CD4-positive, CD25-positive, alpha-beta regulatory T cell (primary cell): ENCODE measurements at regions not wholly inside any gene's neighbourhood (a gene's known extent, or its start where the extent isn't known, plus 50 kb on each side); places are given as distances from the start of the nearest gene placed in this dataset.

Experiments used
- ATAC-seq, 2 donors: fragments of 150-1000 bp; cut with Tn5 transposase; one replicate each; pipeline ENCODE4 v1.10.0; 2021; ENCODE audit warnings: low read depth in 2 of 2, moderate number of reproducible peaks in 2 of 2, moderate library complexity in 1 of 2
- DNase-seq, 3 donors: peaks; one replicate each; pipeline versions ENCODE4 v3.0.0 to v3.0.0-alpha.2; 2012 to 2022; ENCODE audit warnings: mixed read lengths in 1 of 3
- H3K27ac ChIP-seq: one replicate; pipeline ENCODE4 v1.7.0; 2013; ENCODE audit warnings: mild to moderate bottlenecking, low read length; ENCODE audit not compliant: insufficient read depth, poor library complexity, severe bottlenecking
- H3K27me3 ChIP-seq: one replicate; pipeline ENCODE4 v1.7.0; 2013; ENCODE audit warnings: low read length; ENCODE audit not compliant: control insufficient read depth, insufficient read depth
- H3K36me3 ChIP-seq: one replicate; pipeline ENCODE4 v1.7.0; 2013; ENCODE audit warnings: mild to moderate bottlenecking, low read length, moderate library complexity; ENCODE audit not compliant: control insufficient read depth, insufficient read depth
- H3K4me1 ChIP-seq: 2 replicates; pipeline ENCODE4 v1.7.0; 2013; ENCODE audit warnings: mild to moderate bottlenecking, low read length; ENCODE audit not compliant: insufficient read depth, control insufficient read depth, poor library complexity, severe bottlenecking
- H3K4me3 ChIP-seq: one replicate; pipeline ENCODE4 v1.7.0; 2013; ENCODE audit warnings: low read depth, mild to moderate bottlenecking, low read length, moderate library complexity
- H3K9me3 ChIP-seq, 2 experiments: 1 replicate in 1 of 2; 2 replicates in 1 of 2; pipeline ENCODE4 v1.7.0; 2013; ENCODE audit warnings: low read length in 2 of 2, mild to moderate bottlenecking in 1 of 2, moderate library complexity in 1 of 2; ENCODE audit not compliant: control insufficient read depth in 2 of 2
- H3K27ac Mint-ChIP-seq, 3 donors: one replicate each; pipeline ENCODE4 v1.8.0; 2020 to 2022; ENCODE audit warnings: mild to moderate bottlenecking in 3 of 3, mixed read lengths in 3 of 3, moderate library complexity in 2 of 3
- H3K27me3 Mint-ChIP-seq: one replicate; pipeline ENCODE4 v1.8.0; 2022; ENCODE audit warnings: mild to moderate bottlenecking, mixed read lengths
- H3K36me3 Mint-ChIP-seq: one replicate; pipeline ENCODE4 v1.8.0; 2020; ENCODE audit warnings: mixed read lengths
- H3K4me1 Mint-ChIP-seq, 4 donors: one replicate each; pipeline ENCODE4 v1.8.0; 2020 to 2022; ENCODE audit warnings: mixed read lengths in 4 of 4, mild to moderate bottlenecking in 1 of 4
- H3K4me3 Mint-ChIP-seq, 4 donors: one replicate each; pipeline ENCODE4 v1.8.0; 2020 to 2022; ENCODE audit warnings: mild to moderate bottlenecking in 4 of 4, mixed read lengths in 4 of 4, moderate library complexity in 3 of 4
- H3K9me3 Mint-ChIP-seq, 7 donors: one replicate each; pipeline ENCODE4 v1.8.0; 2020 to 2022; ENCODE audit warnings: mixed read lengths in 7 of 7, mild to moderate bottlenecking in 3 of 7, moderate library complexity in 2 of 7

DNA sequence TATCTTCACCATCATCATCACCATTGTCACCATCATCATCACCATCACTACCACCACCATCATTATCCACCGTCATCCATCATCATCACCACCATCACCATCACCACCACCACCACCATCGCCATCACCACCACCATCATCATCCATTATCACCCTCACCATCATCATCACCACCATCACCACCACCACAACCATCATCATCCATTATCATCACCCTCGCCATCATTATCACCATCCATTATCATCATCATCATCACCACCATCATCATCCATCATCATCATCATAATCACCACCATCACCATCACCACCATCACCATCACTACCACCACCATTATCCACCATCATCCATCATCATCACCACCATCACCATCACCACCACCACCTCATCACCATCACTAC is 95.6 kb downstream of the C16orf95 start:
- no peaks in the 10 kb centered on the region for H3K4me1 Mint-ChIP-seq
- H3K27me3 ChIP-seq: no peaks in the 10 kb centered on the region
- H3K27me3 Mint-ChIP-seq: peaks cover 6% of the 10 kb centered on the region
- no peak for ATAC-seq
- H3K4me3 ChIP-seq: no peak overlapping the region
- DNase-seq: no peak
- no peak overlapping the region for H3K27ac Mint-ChIP-seq
- H3K4me3 Mint-ChIP-seq: no peak overlapping the region
- H3K9me3 ChIP-seq: no peaks in the 10 kb centered on the region
- no peaks in the 10 kb centered on the region for H3K36me3 ChIP-seq
- H3K9me3 Mint-ChIP-seq: peaks cover 0 to 6% (median 0%) of the 10 kb centered on the region in 7 donors
- H3K27ac ChIP-seq: no peak overlapping the region
- no peaks in the 10 kb centered on the region for H3K4me1 ChIP-seq
- no peaks in the 10 kb centered on the region for H3K36me3 Mint-ChIP-seq

DNA sequence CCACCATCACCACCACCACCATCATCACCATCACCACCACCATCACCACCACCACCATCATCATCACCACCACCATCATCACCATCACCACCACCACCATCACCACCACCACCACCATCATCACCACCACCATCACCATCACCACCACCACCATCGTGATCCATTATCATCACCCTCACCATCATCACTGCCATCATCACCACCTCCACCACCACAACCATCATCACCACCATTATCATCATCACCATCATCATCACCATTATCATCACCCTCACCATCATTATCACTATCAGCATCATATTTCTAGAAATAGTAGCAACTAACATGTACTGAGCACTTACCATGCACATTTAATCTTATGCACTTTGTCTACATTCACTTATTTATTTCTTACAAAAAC is 94.9 kb downstream of the C16orf95 start:
- Histone ChIP-seq H3K27ac (no peak overlapping the region), H3K4me1 (no peaks in the 10 kb centered on the region), H3K9me3 (no peaks in the 10 kb centered on the region), H3K36me3 (no peaks in the 10 kb centered on the region), H3K27me3 (no peaks in the 10 kb centered on the region), H3K4me3 (no peak overlapping the region)
- peaks cover 6% of the 10 kb centered on the region for H3K27me3 Mint-ChIP-seq
- H3K4me1 Mint-ChIP-seq: no peaks in the 10 kb centered on the region
- no peak overlapping the region for H3K27ac Mint-ChIP-seq
- no peak overlapping the region for H3K4me3 Mint-ChIP-seq
- no peak for DNase-seq
- no peaks in the 10 kb centered on the region for H3K36me3 Mint-ChIP-seq
- H3K9me3 Mint-ChIP-seq: peaks cover 0 to 6% (median 0%) of the 10 kb centered on the region in 7 donors
- no peak for ATAC-seq

DNA sequence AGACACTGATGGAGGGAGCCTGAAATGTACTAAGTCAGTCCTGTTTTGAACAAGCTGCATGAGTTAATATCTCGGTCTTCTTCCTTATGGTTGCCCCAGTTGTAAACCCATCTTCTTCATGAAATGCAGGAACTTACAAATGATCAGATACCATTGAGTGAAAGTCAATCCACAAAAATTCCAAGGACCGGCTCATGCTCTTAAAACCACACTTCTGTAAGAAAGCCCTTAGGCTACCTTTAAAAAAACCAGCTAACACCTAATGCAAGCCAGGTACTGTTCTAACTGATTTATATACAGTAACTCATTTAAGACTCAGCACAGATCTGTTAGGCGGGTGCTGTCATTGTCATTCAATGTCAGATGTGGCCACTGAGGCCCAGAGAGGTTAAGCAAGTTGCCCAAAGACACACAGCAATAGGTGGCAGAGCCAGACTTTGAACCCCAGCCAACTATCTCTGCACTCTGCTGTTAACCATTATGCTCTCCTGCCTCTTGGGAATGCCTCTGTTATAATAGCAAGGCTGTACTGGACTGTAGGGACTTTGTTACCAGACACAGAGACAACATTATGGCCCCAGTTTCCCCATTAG is 93.4 kb downstream of the C16orf95 start:
- Histone ChIP-seq H3K4me1 (no peaks in the 10 kb centered on the region), H3K27ac (no peak overlapping the region), H3K9me3 (no peaks in the 10 kb centered on the region), H3K36me3 (no peaks in the 10 kb centered on the region), H3K4me3 (no peak overlapping the region), H3K27me3 (no peaks in the 10 kb centered on the region)
- ATAC-seq (no peak), DNase-seq (no peak)
- H3K4me3 Mint-ChIP-seq: no peak overlapping the region
- peaks cover 0 to 6% (median 0%) of the 10 kb centered on the region in 7 donors for H3K9me3 Mint-ChIP-seq
- no peaks in the 10 kb centered on the region for H3K36me3 Mint-ChIP-seq
- H3K27me3 Mint-ChIP-seq: peaks cover 6% of the 10 kb centered on the region
- H3K4me1 Mint-ChIP-seq: no peaks in the 10 kb centered on the region
- no peak overlapping the region for H3K27ac Mint-ChIP-seq

DNA sequence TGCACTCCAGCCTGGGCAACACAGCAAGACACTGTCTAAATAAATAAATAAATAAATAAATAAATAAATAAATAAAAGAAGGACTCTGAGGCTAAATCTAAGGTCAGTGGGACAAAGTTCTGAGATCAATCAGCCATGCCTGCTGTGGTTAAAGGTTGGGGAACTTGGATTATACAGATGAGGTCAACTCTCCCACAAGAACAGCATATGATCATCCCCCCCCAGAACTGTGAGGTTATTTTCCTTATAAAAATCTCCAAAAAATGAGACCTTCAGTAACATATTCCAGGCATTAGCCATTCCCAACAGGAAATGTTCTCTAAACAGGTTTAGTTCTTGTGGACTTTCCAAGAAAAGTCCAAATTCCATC is 90.3 kb downstream of the C16orf95 start:
- Histone ChIP-seq H3K36me3 (no peaks in the 10 kb centered on the region), H3K27ac (no peak overlapping the region), H3K4me3 (no peak overlapping the region), H3K27me3 (no peaks in the 10 kb centered on the region), H3K4me1 (no peaks in the 10 kb centered on the region), H3K9me3 (no peaks in the 10 kb centered on the region)
- peaks cover 0 to 5% (median 0%) of the 10 kb centered on the region in 4 donors for H3K4me1 Mint-ChIP-seq
- no peak for ATAC-seq
- peaks cover 14% of the 10 kb centered on the region for H3K27me3 Mint-ChIP-seq
- DNase-seq: no peak
- no peak overlapping the region for H3K4me3 Mint-ChIP-seq
- H3K36me3 Mint-ChIP-seq: no peaks in the 10 kb centered on the region
- H3K9me3 Mint-ChIP-seq: no peaks in the 10 kb centered on the region
- no peak overlapping the region for H3K27ac Mint-ChIP-seq

DNA sequence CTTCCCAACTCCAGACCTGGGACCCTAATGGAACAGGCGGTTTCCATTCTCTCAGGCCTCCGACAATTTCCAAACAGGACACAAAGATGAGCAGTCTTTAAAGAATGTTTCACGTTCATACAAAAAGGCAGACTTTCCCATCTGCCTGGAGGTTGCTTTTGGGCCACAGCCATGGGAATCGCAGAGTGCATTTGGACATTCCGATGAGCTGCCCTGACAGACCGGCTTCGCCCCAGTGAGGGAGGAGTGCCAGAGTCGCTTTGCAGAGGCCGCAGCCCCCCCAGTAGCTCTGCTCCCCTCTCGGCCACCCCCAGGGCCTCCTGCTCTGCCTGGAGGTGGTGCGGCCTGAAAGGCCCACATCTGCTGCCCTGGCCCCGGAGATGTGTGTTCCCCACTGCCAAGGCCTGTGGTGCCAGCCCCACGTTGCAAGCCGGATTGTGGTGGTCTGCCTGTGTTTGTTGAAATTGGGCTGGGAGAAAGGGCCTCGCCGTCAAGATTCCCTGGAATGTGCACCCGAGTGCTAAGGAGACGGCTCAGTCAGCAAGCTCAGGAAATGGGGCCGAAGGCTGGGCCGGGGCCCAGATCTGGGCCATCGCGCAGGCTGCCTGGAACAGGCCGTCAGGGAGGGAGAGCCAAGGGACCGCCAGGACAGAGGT is 89.8 kb downstream of the C16orf95 start:
- Histone ChIP-seq H3K4me1 (no peaks in the 10 kb centered on the region), H3K36me3 (no peaks in the 10 kb centered on the region), H3K27ac (no peak overlapping the region), H3K9me3 (no peaks in the 10 kb centered on the region), H3K4me3 (no peak overlapping the region), H3K27me3 (no peaks in the 10 kb centered on the region)
- ATAC-seq: no peak
- H3K4me1 Mint-ChIP-seq: peaks cover 0 to 5% (median 0%) of the 10 kb centered on the region in 4 donors
- no peaks in the 10 kb centered on the region for H3K36me3 Mint-ChIP-seq
- DNase-seq: no peak
- no peak overlapping the region for H3K4me3 Mint-ChIP-seq
- no peak overlapping the region for H3K27ac Mint-ChIP-seq
- peaks cover 14% of the 10 kb centered on the region for H3K27me3 Mint-ChIP-seq
- no peaks in the 10 kb centered on the region for H3K9me3 Mint-ChIP-seq

DNA sequence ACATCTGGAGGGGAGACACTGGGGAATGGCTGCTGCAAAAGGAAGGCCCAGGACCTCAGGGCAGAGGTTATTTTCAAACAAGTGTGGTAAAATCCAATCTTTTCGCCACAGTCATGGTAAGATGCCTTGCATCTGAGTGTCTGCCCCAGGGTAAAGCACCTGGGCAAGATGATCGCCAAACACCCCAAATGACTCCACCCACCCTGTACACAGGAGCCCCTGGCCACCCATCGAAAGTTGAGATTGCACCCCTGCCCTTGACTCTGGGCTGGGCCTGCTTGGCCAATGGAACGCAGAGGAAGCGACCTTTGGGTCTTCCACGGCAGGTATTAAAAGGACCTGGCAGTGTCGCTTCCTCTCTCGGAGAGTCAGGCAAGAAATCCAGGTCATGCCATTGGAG is 88.8 kb downstream of the C16orf95 start:
- Histone ChIP-seq H3K4me3 (no peak overlapping the region), H3K4me1 (no peaks in the 10 kb centered on the region), H3K36me3 (no peaks in the 10 kb centered on the region), H3K27me3 (no peaks in the 10 kb centered on the region), H3K27ac (no peak overlapping the region), H3K9me3 (no peaks in the 10 kb centered on the region)
- peaks cover 0 to 5% (median 0%) of the 10 kb centered on the region in 4 donors for H3K4me1 Mint-ChIP-seq
- no peaks in the 10 kb centered on the region for H3K9me3 Mint-ChIP-seq
- ATAC-seq (no peak), DNase-seq (no peak)
- peaks cover 14% of the 10 kb centered on the region for H3K27me3 Mint-ChIP-seq
- no peaks in the 10 kb centered on the region for H3K36me3 Mint-ChIP-seq
- H3K4me3 Mint-ChIP-seq: peak overlapping the region in 1 of 4 donors; percentile 24
- H3K27ac Mint-ChIP-seq: no peak overlapping the region

DNA sequence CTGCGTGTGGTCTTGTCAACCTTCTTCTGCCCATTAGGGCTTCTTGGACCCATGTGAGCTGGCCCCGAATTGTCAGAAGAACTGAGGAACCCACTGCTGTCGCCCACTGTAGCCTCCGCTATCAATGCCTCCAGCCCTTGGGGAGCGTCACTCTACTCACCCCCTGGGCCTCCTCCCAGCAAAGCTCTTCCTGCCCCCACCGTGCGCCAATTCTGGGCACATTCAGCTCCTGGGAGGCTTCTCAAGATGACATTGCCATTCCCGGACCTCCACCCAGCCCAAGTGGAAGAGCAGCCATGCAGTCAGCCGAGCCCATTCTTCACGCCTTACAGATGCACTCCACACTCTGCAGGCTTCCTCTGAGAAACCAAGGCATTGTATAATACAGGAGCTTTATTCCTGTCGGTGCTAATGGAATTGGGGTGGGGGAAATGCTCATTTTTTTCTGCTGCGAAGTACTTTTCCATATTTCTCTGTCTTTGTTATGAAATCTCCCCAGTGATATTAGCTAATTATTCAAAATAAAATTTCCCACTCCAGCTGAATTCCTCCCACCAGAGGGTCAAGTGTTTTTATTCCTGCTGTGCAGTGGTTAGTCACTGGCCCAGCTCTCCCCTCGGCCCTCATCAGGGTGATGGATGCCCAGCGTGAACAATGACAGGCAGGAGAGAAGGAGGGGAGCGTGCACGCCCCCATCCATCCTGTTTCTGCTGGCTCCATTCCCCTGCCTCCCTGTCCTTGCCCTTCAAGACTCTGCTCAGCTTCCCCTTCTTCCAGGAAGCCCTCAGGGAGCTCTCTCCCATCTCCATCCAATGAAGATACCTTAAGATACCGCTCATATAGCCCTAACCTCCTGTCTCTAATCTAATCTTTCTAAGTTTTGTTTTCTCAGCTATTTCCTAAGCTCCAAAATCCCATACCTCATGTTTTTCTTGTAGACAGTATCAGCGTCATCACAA is 87.7 kb downstream of the C16orf95 start:
- H3K27ac ChIP-seq: no peak overlapping the region
- DNase-seq (no peak), ATAC-seq (no peak)
- Mint-ChIP-seq H3K36me3 (no peaks in the 10 kb centered on the region), H3K4me1 (peaks cover 0 to 5% (median 0%) of the 10 kb centered on the region in 4 donors), H3K9me3 (peaks cover 0 to 1% (median 0%) of the 10 kb centered on the region in 7 donors), H3K27ac (no peak overlapping the region), H3K27me3 (peaks cover 14% of the 10 kb centered on the region), H3K4me3 (peak overlapping the region in 1 of 4 donors; percentile 21)
- H3K27me3 ChIP-seq: no peaks in the 10 kb centered on the region
- H3K4me1 ChIP-seq: no peaks in the 10 kb centered on the region
- H3K4me3 ChIP-seq: no peak overlapping the region
- no peaks in the 10 kb centered on the region for H3K9me3 ChIP-seq
- H3K36me3 ChIP-seq: no peaks in the 10 kb centered on the region
